GM12878 (cell line): ENCODE measurements at regions not wholly inside any gene's neighbourhood (a gene's known extent, or its start where the extent isn't known, plus 50 kb on each side); places are given as distances from the start of the nearest gene placed in this dataset.

ENCODE experiments used
- ATAC-seq: fragments of 200-7000 bp; cut with Tn5 transposase; 3 replicates; pipeline ENCODE4 v1.9.1; 2020; ENCODE audit warnings: mild to moderate bottlenecking, moderate library complexity
- BruUV-seq: library from RNA; stranded (reverse); fragments of 400-500 nt; replicated peaks from 2 replicates; lab custom pipeline; 2021; lab: Mats Ljungman, UMichigan
- CTCF ChIA-PET: fragments of 300-600 bp; sonication (Branson Sonifier 250); formaldehyde crosslinking; extraction: SDS; loops from one replicate; lab custom pipeline; 2021; ENCODE audit warnings: inconsistent platforms; lab: Yijun Ruan, JAX
- POLR2A ChIA-PET: fragments of 350-600 bp; formaldehyde crosslinking; extraction: SDS; loops from one replicate; lab custom pipeline; 2021; ENCODE audit warnings: inconsistent platforms; lab: Charles Lee
- RAD21 ChIA-PET: fragments of 300-600 bp; sonication (Branson Sonifier 250); formaldehyde crosslinking; loops from one replicate; lab custom pipeline; 2023; ENCODE audit warnings: antibody characterized with exemption; ENCODE audit not compliant: unreplicated experiment; lab: Charles Lee
- SMC1A ChIA-PET: fragments of 300-600 bp; sonication (Branson Sonifier 250); formaldehyde crosslinking; loops from one replicate; lab custom pipeline; 2023; ENCODE audit not compliant: unreplicated experiment, uncharacterized antibody; lab: Charles Lee
- DNase-seq: peaks from one replicate; pipeline ENCODE4 v3.0.0-alpha.2; 2011; ENCODE audit warnings: low read depth, low spot score
- FAIRE-seq: peaks from 3 replicates; lab custom pipeline; 2011; peaks lifted over from hg19 to GRCh38; lab: Jason Lieb, UNC
- H2AFZ ChIP-seq: 2 replicates; pipeline ENCODE4 v1.6.0; 2011; ENCODE audit warnings: low read depth, low read length, control low read depth; ENCODE audit not compliant: control insufficient read depth
- H3K27ac ChIP-seq: 2 replicates; pipeline ENCODE4 v1.5.1; 2011; ENCODE audit warnings: control low read depth; ENCODE audit not compliant: control insufficient read depth, insufficient read depth
- H3K27me3 ChIP-seq, 2 experiments: replicated peaks in 1 of 2; 2 replicates each; pipeline versions ENCODE4 v1.6.0 to v1.6.1; 2011; ENCODE audit warnings: low read length in 1 of 2; ENCODE audit not compliant: control insufficient read depth in 2 of 2, insufficient read depth in 2 of 2
- H3K36me3 ChIP-seq, 2 experiments: 2 replicates each; pipeline ENCODE4 v1.5.1; 2011; ENCODE audit warnings: low read length in 1 of 2; ENCODE audit not compliant: control insufficient read depth in 2 of 2, insufficient read depth in 2 of 2
- H3K4me1 ChIP-seq: 2 replicates; pipeline ENCODE4 v1.6.1; 2011; ENCODE audit warnings: mild to moderate bottlenecking, low read length, moderate library complexity, mixed read lengths; ENCODE audit not compliant: control insufficient read depth, insufficient read depth
- H3K4me2 ChIP-seq: 2 replicates; pipeline ENCODE4 v1.6.0; 2011; ENCODE audit warnings: control low read depth; ENCODE audit not compliant: control insufficient read depth, insufficient read depth
- H3K4me3 ChIP-seq: fragments of 200-600 bp; sonication (generic); 2 replicates; pipeline ENCODE4 v1.5.1; 2016
- H3K79me2 ChIP-seq: 2 replicates; pipeline ENCODE4 v1.6.0; 2011; ENCODE audit warnings: low read length; ENCODE audit not compliant: control insufficient read depth, insufficient read depth
- H3K9ac ChIP-seq: 2 replicates; pipeline ENCODE4 v1.8.0; 2011; ENCODE audit warnings: low read length, control low read depth, mixed read lengths; ENCODE audit not compliant: control insufficient read depth, insufficient read depth
- H3K9me3 ChIP-seq: replicated peaks from 3 replicates; pipeline ENCODE4 v1.5.1; 2011; ENCODE audit warnings: mild to moderate bottlenecking, low read length; ENCODE audit not compliant: control insufficient read depth, insufficient read depth
- H4K20me1 ChIP-seq: 2 replicates; pipeline ENCODE4 v1.6.0; 2011; ENCODE audit not compliant: control insufficient read depth, insufficient read depth
- BHLHE40 ChIP-seq, 2 experiments: fragments of 450-650 bp in 1 of 2; IDR thresholded peaks; 2 replicates each; pipeline ENCODE4 v1.6.1; 2011 to 2017; ENCODE audit warnings: low read depth in 2 of 2, borderline replicate concordance in 1 of 2, improper control_type of control experiment in 1 of 2, low read length in 1 of 2, mild to moderate bottlenecking in 1 of 2
- CEBPB ChIP-seq, 2 experiments: fragments of 150-350 bp in 1 of 2; IDR thresholded peaks; 2 replicates each; pipeline ENCODE4 v1.6.1; 2012 to 2014; ENCODE audit warnings: low read depth in 2 of 2, low read length in 2 of 2, borderline replicate concordance in 1 of 2, inconsistent platforms in 1 of 2
- CREB1 ChIP-seq: IDR thresholded peaks from 2 replicates; pipeline ENCODE4 v1.6.1; 2012; ENCODE audit warnings: low read depth, mild to moderate bottlenecking, inconsistent platforms
- FOS ChIP-seq: IDR thresholded peaks from 3 replicates; pipeline ENCODE4 v1.6.1; 2011; ENCODE audit warnings: borderline replicate concordance; ENCODE audit not compliant: insufficient read length; ENCODE audit errors: extremely low read depth
- FOXK2 ChIP-seq: fragments of 450-650 bp; IDR thresholded peaks from 2 replicates; pipeline ENCODE4 v1.6.1; 2017; ENCODE audit warnings: mild to moderate bottlenecking, moderate library complexity
- FOXM1 ChIP-seq: IDR thresholded peaks from 2 replicates; pipeline ENCODE4 v1.6.1; 2012; ENCODE audit warnings: low read depth, mild to moderate bottlenecking, inconsistent platforms, low read length, moderate library complexity
- HCFC1 ChIP-seq: fragments of 150-350 bp; IDR thresholded peaks from 2 replicates; pipeline ENCODE4 v1.6.1; 2014; ENCODE audit warnings: low read length
- HDGF ChIP-seq: fragments of 450-650 bp; IDR thresholded peaks from 2 replicates; pipeline ENCODE4 v1.6.1; 2016; ENCODE audit warnings: antibody characterized with exemption
- LARP7 ChIP-seq: fragments of 450-650 bp; IDR thresholded peaks from 2 replicates; pipeline ENCODE4 v1.6.1; 2017; ENCODE audit warnings: mild to moderate bottlenecking
- MYC ChIP-seq: IDR thresholded peaks from 2 replicates; pipeline ENCODE4 v1.6.1; 2011; ENCODE audit warnings: mild to moderate bottlenecking, low read length, moderate library complexity, inconsistent platforms; ENCODE audit not compliant: insufficient read depth, insufficient replicate concordance, insufficient read length, severe bottlenecking
- POLR2AphosphoS2 ChIP-seq: IDR thresholded peaks from 2 replicates; pipeline ENCODE4 v1.6.1; 2011; ENCODE audit warnings: low read depth, mild to moderate bottlenecking, low read length, improper control_type of control experiment, moderate library complexity
- RAD21 ChIP-seq: IDR thresholded peaks from 2 replicates; pipeline ENCODE4 v1.6.1; 2011; ENCODE audit warnings: mild to moderate bottlenecking, low read depth, low read length, moderate library complexity; ENCODE audit not compliant: insufficient read depth
- RB1 ChIP-seq: fragments of 450-650 bp; formaldehyde crosslinking; IDR thresholded peaks from 2 replicates; pipeline ENCODE4 v1.6.1; 2017; ENCODE audit warnings: mild to moderate bottlenecking, borderline replicate concordance
- SUZ12 ChIP-seq: fragments of 200-600 bp; sonication (generic); IDR thresholded peaks from one replicate; pipeline ENCODE4 v1.6.1; 2018; ENCODE audit warnings: antibody characterized with exemption, mild to moderate bottlenecking; ENCODE audit not compliant: unreplicated experiment
- YY1 ChIP-seq: IDR thresholded peaks from 2 replicates; pipeline ENCODE4 v1.6.1; 2011; ENCODE audit warnings: low read depth, mild to moderate bottlenecking, low read length
- ZNF274 ChIP-seq: IDR thresholded peaks from one replicate; pipeline ENCODE4 v1.8.0; 2011; ENCODE audit not compliant: insufficient read length, insufficient read depth
- WGBS: methylation state at CpG from one replicate; pipeline ENCODE4 v1.1.6; 2016; ENCODE audit warnings: low lambda C conversion rate; ENCODE audit not compliant: insufficient replicate concordance, insufficient coverage; ENCODE audit errors: missing lambda C conversion rate; 5-methylcytosine and 5-hydroxymethylcytosine counted together
- in situ Hi-C: fragments of 300-500 bp; cut with MboI; formaldehyde crosslinking; loops from 9 replicates; pipeline ENCODE4 v1.14.3; 2018; ENCODE audit warnings: mixed read lengths
- intact Hi-C: fragments of 100-400 bp; cut with micrococcal nuclease; formaldehyde crosslinking; loops from one replicate; pipeline ENCODE4 v1.14.2; 2022; ENCODE audit not compliant: unreplicated experiment
- TF ChIP-seq, protein P1 (sequence below): IDR thresholded peaks from 2 replicates; pipeline ENCODE4 v1.6.1; 2012; ENCODE audit warnings: low read depth, low read length, improper control_type of control experiment
- TF ChIP-seq, protein P2 (sequence below): fragments of 450-650 bp; IDR thresholded peaks from 2 replicates; pipeline ENCODE4 v1.6.1; 2017; ENCODE audit warnings: borderline replicate concordance
- TF ChIP-seq, protein P3 (sequence below): fragments of 450-650 bp; IDR thresholded peaks from 2 replicates; pipeline ENCODE4 v1.6.1; 2017; ENCODE audit warnings: mild to moderate bottlenecking, moderate library complexity

DNA sequence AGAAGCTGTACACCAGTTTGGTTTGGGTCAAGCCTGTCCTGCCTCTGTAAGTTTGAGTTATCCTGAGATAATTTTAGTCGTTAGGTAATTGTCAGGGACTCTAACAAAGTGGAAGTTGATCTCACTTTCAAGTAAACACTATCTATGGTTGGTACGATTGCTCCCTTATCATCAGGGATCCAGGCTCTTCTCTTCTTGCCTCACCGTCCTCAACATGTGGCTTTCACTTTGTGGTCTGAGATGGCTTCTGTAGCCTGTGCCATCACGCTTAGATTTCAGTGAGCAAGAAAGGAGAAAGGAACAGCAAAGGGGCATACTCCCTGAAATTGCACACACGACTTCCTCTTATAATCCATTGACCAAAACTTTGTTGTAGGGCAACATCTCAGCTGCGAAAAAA is 115.6 kb downstream of the CTAGE1 start:
- Histone ChIP-seq H3K4me2 (no peak overlapping the region), H3K79me2 (no peaks in the 10 kb centered on the region), H3K27ac (no peak overlapping the region), H2AFZ (no peak overlapping the region), H3K4me3 (no peak overlapping the region), H4K20me1 (no peaks in the 10 kb centered on the region), H3K27me3 (no peaks in the 10 kb centered on the region)
- POLR2A ChIA-PET: no interaction called here
- BruUV-seq: no TSS peak
- no peak for ATAC-seq
- FAIRE-seq: no peak
- TF ChIP-seq CEBPB (IDR thresholded peaks at IDR 0.05; ENCODE audit: borderline replicate concordance in 1 of 2, low read depth in 2 of 2, low read length in 2 of 2): no peak
- no peak for TF ChIP-seq POLR2AphosphoS2
- no peak for TF ChIP-seq LARP7
- no peak for TF ChIP-seq RB1
- no peak for TF ChIP-seq ZNF274
- no peak for TF ChIP-seq SUZ12
- TF ChIP-seq RAD21: no peak
- TF ChIP-seq FOXM1: no peak
- no peak for TF ChIP-seq FOS
- TF ChIP-seq BHLHE40 (IDR thresholded peaks at IDR 0.05; ENCODE audit: borderline replicate concordance in 1 of 2, low read depth in 2 of 2, low read length in 1 of 2): no peak
- TF ChIP-seq, protein P1, sequence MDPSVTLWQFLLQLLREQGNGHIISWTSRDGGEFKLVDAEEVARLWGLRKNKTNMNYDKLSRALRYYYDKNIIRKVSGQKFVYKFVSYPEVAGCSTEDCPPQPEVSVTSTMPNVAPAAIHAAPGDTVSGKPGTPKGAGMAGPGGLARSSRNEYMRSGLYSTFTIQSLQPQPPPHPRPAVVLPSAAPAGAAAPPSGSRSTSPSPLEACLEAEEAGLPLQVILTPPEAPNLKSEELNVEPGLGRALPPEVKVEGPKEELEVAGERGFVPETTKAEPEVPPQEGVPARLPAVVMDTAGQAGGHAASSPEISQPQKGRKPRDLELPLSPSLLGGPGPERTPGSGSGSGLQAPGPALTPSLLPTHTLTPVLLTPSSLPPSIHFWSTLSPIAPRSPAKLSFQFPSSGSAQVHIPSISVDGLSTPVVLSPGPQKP: no peak
- TF ChIP-seq, protein P2, sequence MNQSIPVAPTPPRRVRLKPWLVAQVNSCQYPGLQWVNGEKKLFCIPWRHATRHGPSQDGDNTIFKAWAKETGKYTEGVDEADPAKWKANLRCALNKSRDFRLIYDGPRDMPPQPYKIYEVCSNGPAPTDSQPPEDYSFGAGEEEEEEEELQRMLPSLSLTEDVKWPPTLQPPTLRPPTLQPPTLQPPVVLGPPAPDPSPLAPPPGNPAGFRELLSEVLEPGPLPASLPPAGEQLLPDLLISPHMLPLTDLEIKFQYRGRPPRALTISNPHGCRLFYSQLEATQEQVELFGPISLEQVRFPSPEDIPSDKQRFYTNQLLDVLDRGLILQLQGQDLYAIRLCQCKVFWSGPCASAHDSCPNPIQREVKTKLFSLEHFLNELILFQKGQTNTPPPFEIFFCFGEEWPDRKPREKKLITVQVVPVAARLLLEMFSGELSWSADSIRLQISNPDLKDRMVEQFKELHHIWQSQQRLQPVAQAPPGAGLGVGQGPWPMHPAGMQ: no peak
- TF ChIP-seq HDGF: no peak
- no peak for TF ChIP-seq HCFC1
- no peak for TF ChIP-seq FOXK2
- TF ChIP-seq, protein P3, sequence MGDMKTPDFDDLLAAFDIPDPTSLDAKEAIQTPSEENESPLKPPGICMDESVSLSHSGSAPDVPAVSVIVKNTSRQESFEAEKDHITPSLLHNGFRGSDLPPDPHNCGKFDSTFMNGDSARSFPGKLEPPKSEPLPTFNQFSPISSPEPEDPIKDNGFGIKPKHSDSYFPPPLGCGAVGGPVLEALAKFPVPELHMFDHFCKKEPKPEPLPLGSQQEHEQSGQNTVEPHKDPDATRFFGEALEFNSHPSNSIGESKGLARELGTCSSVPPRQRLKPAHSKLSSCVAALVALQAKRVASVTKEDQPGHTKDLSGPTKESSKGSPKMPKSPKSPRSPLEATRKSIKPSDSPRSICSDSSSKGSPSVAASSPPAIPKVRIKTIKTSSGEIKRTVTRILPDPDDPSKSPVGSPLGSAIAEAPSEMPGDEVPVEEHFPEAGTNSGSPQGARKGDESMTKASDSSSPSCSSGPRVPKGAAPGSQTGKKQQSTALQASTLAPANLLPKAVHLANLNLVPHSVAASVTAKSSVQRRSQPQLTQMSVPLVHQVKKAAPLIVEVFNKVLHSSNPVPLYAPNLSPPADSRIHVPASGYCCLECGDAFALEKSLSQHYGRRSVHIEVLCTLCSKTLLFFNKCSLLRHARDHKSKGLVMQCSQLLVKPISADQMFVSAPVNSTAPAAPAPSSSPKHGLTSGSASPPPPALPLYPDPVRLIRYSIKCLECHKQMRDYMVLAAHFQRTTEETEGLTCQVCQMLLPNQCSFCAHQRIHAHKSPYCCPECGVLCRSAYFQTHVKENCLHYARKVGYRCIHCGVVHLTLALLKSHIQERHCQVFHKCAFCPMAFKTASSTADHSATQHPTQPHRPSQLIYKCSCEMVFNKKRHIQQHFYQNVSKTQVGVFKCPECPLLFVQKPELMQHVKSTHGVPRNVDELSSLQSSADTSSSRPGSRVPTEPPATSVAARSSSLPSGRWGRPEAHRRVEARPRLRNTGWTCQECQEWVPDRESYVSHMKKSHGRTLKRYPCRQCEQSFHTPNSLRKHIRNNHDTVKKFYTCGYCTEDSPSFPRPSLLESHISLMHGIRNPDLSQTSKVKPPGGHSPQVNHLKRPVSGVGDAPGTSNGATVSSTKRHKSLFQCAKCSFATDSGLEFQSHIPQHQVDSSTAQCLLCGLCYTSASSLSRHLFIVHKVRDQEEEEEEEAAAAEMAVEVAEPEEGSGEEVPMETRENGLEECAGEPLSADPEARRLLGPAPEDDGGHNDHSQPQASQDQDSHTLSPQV: no peak
- TF ChIP-seq CREB1: no peak
- no peak for TF ChIP-seq MYC
- TF ChIP-seq YY1: no peak
- TF ChIP-seq, all 136 proteins: peak for 0
- no peak for DNase-seq
- RAD21 ChIA-PET: no interaction called here
- 18% methylated on average over 6 of the region's 6 CpGs for WGBS
- Histone ChIP-seq H3K9me3 (no peaks in the 10 kb centered on the region), H3K4me1 (no peaks in the 10 kb centered on the region), H3K9ac (no peak overlapping the region), H3K36me3 (no peaks in the 10 kb centered on the region)
- in situ Hi-C loops (no loop called here), intact Hi-C loops (no loop called here)
- CTCF ChIA-PET: interaction anchor here (1.2 kb wide), 2 partner anchors 88 to 402 kb away, joined by 3 read pairs; no protein-coding TSS in a partner anchor
- SMC1A ChIA-PET: interaction anchor here (1.6 kb wide), 1 partner anchor 9 kb away, joined by 3 read pairs; no protein-coding TSS in a partner anchor
